ENCODE measurements at regions not wholly inside any gene's neighbourhood (a gene's known extent, or its start where the extent isn't known, plus 50 kb on each side); places are given as distances from the start of the nearest gene placed in this dataset. TPM values are rescaled to one million over a fixed set of nuclear protein-coding genes. Genes with fewer than 3 reads are reported as not detected.

DNA sequence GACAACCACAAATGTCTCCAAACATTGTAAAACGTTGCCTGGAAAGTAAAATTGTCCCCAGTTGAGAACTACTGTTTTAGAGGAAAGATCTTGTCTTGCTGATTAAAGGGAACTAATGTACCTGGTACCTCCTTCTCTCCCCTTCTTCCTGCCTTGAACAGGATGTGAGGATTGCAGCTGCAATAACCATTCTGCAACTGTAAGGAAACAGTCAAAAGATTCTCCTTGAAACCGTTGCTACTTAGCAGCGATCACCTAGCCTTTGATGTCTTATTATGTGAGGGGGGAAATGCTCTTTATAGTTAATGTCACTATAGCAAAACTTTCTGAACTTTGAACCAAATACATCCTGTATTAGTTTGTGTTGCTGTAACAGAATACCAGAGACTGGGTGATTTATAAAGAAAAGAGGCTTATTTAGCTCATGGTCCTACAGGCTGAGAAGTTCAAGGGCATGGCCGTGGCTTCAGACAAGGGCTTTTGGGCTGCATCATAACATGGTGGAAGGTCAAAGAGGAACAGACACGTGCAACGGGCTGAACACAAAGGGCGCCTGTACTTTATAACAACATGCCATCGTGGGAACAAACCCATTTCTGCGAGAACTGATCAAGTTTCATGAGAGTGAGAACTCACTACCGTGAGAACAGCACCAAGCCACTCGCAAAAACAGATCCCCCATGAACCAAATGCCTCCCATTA, 54.2 kb upstream of the PARD3 start:
- Histone ChIP-seq H3K9me3 (no peaks in the 10 kb centered on the region), H3K27me3 (no peaks in the 10 kb centered on the region), H3K36me3 (replicated peaks in 1 of 2; ENCODE audit: insufficient read depth in 1 of 2, low read depth in 2 of 2) (no peaks in the 10 kb centered on the region), H3K4me1 (peaks cover 4% of the 10 kb centered on the region), H3K4me3 (no peak overlapping the region), H3K27ac (no peak overlapping the region)
- WGBS, 2 donors: 67 to 71% methylated on average over 11 of the region's 11 CpGs
- TF ChIP-seq, protein P1, sequence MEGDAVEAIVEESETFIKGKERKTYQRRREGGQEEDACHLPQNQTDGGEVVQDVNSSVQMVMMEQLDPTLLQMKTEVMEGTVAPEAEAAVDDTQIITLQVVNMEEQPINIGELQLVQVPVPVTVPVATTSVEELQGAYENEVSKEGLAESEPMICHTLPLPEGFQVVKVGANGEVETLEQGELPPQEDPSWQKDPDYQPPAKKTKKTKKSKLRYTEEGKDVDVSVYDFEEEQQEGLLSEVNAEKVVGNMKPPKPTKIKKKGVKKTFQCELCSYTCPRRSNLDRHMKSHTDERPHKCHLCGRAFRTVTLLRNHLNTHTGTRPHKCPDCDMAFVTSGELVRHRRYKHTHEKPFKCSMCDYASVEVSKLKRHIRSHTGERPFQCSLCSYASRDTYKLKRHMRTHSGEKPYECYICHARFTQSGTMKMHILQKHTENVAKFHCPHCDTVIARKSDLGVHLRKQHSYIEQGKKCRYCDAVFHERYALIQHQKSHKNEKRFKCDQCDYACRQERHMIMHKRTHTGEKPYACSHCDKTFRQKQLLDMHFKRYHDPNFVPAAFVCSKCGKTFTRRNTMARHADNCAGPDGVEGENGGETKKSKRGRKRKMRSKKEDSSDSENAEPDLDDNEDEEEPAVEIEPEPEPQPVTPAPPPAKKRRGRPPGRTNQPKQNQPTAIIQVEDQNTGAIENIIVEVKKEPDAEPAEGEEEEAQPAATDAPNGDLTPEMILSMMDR (IDR thresholded peaks at IDR 0.05): no peak
- TF ChIP-seq POLR2A (IDR thresholded peaks at IDR 0.05): no peak
- no peak for DNase-seq
- intact Hi-C loops (cut with DNase I): no loop called here
- ATAC-seq: no peak

DNA sequence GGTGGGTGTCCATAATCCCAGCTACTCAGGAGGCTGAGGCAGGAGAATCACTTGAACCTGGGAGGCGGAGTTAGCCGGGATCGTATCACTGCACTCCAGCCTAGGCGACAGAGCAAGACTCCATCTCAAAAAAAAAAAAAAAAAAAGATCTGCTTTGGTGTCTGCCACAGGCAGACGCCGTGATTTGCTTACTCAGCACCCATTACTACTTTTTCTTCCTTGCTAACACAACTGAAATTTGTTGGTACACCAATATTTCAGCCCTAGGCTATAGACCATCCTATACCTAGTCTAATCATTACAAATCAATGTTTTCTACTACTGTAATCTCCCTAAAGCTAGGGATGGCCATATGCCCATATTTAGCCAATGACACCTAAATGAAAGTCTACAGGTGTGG, 53.5 kb upstream of the PARD3 start:
- H3K36me3 ChIP-seq (replicated peaks in 1 of 2; ENCODE audit: insufficient read depth in 1 of 2, low read depth in 2 of 2): no peaks in the 10 kb centered on the region

DNA sequence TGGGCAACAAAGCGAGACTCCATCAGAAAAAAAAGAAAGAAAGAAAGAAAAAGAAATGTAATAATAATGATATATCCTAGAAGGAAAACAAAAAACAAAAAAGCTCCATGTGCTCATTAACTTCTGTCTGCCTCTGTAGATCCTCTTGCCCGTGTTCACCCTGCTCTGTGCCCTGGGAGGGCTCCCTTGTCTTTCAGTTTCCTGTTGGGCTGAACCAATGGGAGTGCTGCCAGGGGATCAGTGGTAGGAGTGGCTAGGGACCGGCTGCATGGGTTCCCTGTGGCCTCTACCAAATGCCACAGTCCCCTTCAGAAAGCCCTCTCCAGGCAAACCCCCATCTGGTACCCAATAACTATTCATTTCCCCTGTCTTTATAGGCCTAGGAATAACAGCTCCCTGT, 51.8 kb upstream of the PARD3 start:
- H3K9me3 ChIP-seq: no peaks in the 10 kb centered on the region
- H3K27ac ChIP-seq: no peak overlapping the region
- H3K27me3 ChIP-seq: no peaks in the 10 kb centered on the region
- peaks cover 11% of the 10 kb centered on the region for H3K4me1 ChIP-seq
- WGBS, 2 donors: 65 to 73% methylated on average over 3 of the region's 3 CpGs
- peak in 1 of 4 donors; percentile 10 for DNase-seq
- intact Hi-C loops (cut with DNase I): no loop called here
- no peaks in the 10 kb centered on the region for H3K36me3 ChIP-seq (replicated peaks in 1 of 2; ENCODE audit: insufficient read depth in 1 of 2, low read depth in 2 of 2)
- TF ChIP-seq POLR2A (IDR thresholded peaks at IDR 0.05): no peak
- TF ChIP-seq, protein P1 (IDR thresholded peaks at IDR 0.05): no peak
- ATAC-seq: no peak
- no peak overlapping the region for H3K4me3 ChIP-seq

More for the DNA sequence above, 53.5 kb upstream of the PARD3 start:
- H3K27ac ChIP-seq: no peak overlapping the region
- 88 to 91% methylated on average over 6 of the region's 6 CpGs for WGBS, 2 donors
- no peak for ATAC-seq
- intact Hi-C loops (cut with DNase I): no loop called here
- TF ChIP-seq, protein P1 (IDR thresholded peaks at IDR 0.05): no peak
- no peak for TF ChIP-seq POLR2A (IDR thresholded peaks at IDR 0.05)
- no peaks in the 10 kb centered on the region for H3K27me3 ChIP-seq
- H3K4me1 ChIP-seq: peaks cover 7% of the 10 kb centered on the region
- H3K9me3 ChIP-seq: no peaks in the 10 kb centered on the region
- DNase-seq: no peak
- H3K4me3 ChIP-seq: no peak overlapping the region

Small RNAs in the stretch of these regions (small RNA-seq; reads per million reads assigned to genes)
- gene RNU6-193P: not detected
- gene RNU6-847P: not detected
- not detected for gene SS18L2P1

Data from body of pancreas (tissue), 4 donors.